GM19351 (cell line): ENCODE measurements at regions not wholly inside any gene's neighbourhood (a gene's known extent, or its start where the extent isn't known, plus 50 kb on each side); places are given as distances from the start of the nearest gene placed in this dataset.
"Not testable (repeated sequence)": the region's sequence is repeated elsewhere in the genome, so short reads cannot be mapped to it uniquely, and the experiment has no call there.

Experiments
- ATAC-seq: cut with Tn5 transposase; IDR thresholded peaks from one replicate; pipeline ENCODE4 v1.9.1; 2021; ENCODE audit warnings: mild to moderate bottlenecking, moderate library complexity; ENCODE audit not compliant: unreplicated experiment

- no peak for ATAC-seq
Measured at GRCh38 chr1:234771642-234772344, 161.8 kb upstream of the IRF2BP2 start.

- ATAC-seq, result no peak
Measured at GRCh38 chr1:234770924-234771540, 161.1 kb upstream of the IRF2BP2 start.

- no peak for ATAC-seq
Measured at GRCh38 chr1:234769986-234770795, 160.2 kb upstream of the IRF2BP2 start.

- no peak for ATAC-seq
Measured at GRCh38 chr1:234769284-234769985, 159.5 kb upstream of the IRF2BP2 start.

- peak; percentile 23 for ATAC-seq
Measured at GRCh38 chr1:234768569-234769283, 158.7 kb upstream of the IRF2BP2 start.

GRCh38 chr1:234768171-234768568 is 158.2 kb upstream of the IRF2BP2 start:
- peak; percentile 18 for ATAC-seq

- no peak for ATAC-seq
Measured at GRCh38 chr1:234765672-234766071, 155.7 kb upstream of the IRF2BP2 start.

GRCh38 chr1:234765181-234765580 is 155.2 kb upstream of the IRF2BP2 start:
- ATAC-seq, result no peak

GRCh38 chr1:234763910-234764309 is 153.9 kb upstream of the IRF2BP2 start:
- ATAC-seq, result no peak

- ATAC-seq, result no peak
Measured at GRCh38 chr1:234763367-234763766, 153.4 kb upstream of the IRF2BP2 start.

GRCh38 chr1:234762127-234762526 is 152.1 kb upstream of the IRF2BP2 start:
- not testable (repeated sequence) for ATAC-seq

- no peak for ATAC-seq
Measured at GRCh38 chr1:234760303-234760723, 150.3 kb upstream of the IRF2BP2 start.

- ATAC-seq, result no peak
Measured at GRCh38 chr1:234759888-234760287, 149.9 kb upstream of the IRF2BP2 start.

- ATAC-seq, result no peak
Measured at GRCh38 chr1:234758851-234759250, 148.9 kb upstream of the IRF2BP2 start.

- ATAC-seq, result no peak
Measured at GRCh38 chr1:234756857-234757256, 146.9 kb upstream of the IRF2BP2 start.

- ATAC-seq, result no peak
Measured at GRCh38 chr1:234756066-234756774, 146.2 kb upstream of the IRF2BP2 start.

- ATAC-seq, result no peak
Measured at GRCh38 chr1:234755449-234755863, 145.5 kb upstream of the IRF2BP2 start.

GRCh38 chr1:234753979-234754378 is 144.0 kb upstream of the IRF2BP2 start:
- no peak for ATAC-seq

GRCh38 chr1:234752927-234753326 is 142.9 kb upstream of the IRF2BP2 start:
- ATAC-seq, result no peak

GRCh38 chr1:234751678-234752077 is 141.7 kb upstream of the IRF2BP2 start:
- ATAC-seq, result no peak
